Tibial artery (tissue), 4 donors: ENCODE measurements at regions not wholly inside any gene's neighbourhood (a gene's known extent, or its start where the extent isn't known, plus 50 kb on each side); places are given as distances from the start of the nearest gene placed in this dataset.
"Not testable (repeated sequence)": the region's sequence is repeated elsewhere in the genome, so short reads cannot be mapped to it uniquely, and the experiment has no call there.

ENCODE experiments used
- DNase-seq, 2 donors: peaks; one replicate each; pipeline ENCODE4 v3.0.0-alpha.2; 2019
- H3K27ac ChIP-seq, 2 donors: fragments of 200-600 bp; sonication (generic) in 1 of 2; 1 replicate in 1 of 2; 2 replicates in 1 of 2; pipeline ENCODE4 v1.5.1; 2018 to 2019; ENCODE audit warnings: mild to moderate bottlenecking in 1 of 2
- H3K27me3 ChIP-seq, 2 donors: fragments of 200-600 bp; sonication (generic) in 1 of 2; one replicate each; pipeline versions ENCODE4 v1.5.1 to v1.6.0; 2016 to 2019
- H3K36me3 ChIP-seq, 3 donors: fragments of 200-600 bp; sonication (generic) in 2 of 3; one replicate each; pipeline ENCODE4 v1.5.1; 2016 to 2019; ENCODE audit warnings: mild to moderate bottlenecking in 2 of 3
- H3K4me1 ChIP-seq, 4 donors: fragments of 200-600 bp; sonication (generic) in 2 of 4; 1 replicate in 3 of 4; 2 replicates in 1 of 4; pipeline ENCODE4 v1.5.1; 2016 to 2019
- H3K4me3 ChIP-seq, 2 donors: fragments of 200-600 bp; sonication (generic) in 1 of 2; 1 replicate in 1 of 2; 2 replicates in 1 of 2; pipeline ENCODE4 v1.5.1; 2018 to 2019; ENCODE audit warnings: mild to moderate bottlenecking in 2 of 2
- H3K9me3 ChIP-seq, 3 donors: fragments of 200-600 bp; sonication (generic) in 1 of 3; one replicate each; pipeline ENCODE4 v1.5.1; 2016 to 2019
- CTCF ChIP-seq, 2 experiments: fragments of 200-600 bp in 1 of 2; fragments of 450-650 bp in 1 of 2; IDR thresholded peaks; one replicate each; pipeline ENCODE4 v1.5.1; 2017 to 2019; ENCODE audit warnings: antibody characterized with exemption in 2 of 2, mild to moderate bottlenecking in 1 of 2, moderate library complexity in 1 of 2
- intact Hi-C: fragments of 100-400 bp; cut with DNase I; formaldehyde crosslinking; loops from one replicate; pipeline ENCODE4 v1.15.0; 2023; ENCODE audit warnings: low total_unique reads

- no peaks in the 10 kb centered on the region for H3K4me1 ChIP-seq
Measured at GRCh38 chr5:100647461-100648230, 112.5 kb downstream of the FAM174A start.

GRCh38 chr5:100654895-100655294 lies 119.7 kb downstream of the FAM174A start:
- no peak for TF ChIP-seq CTCF (IDR thresholded peaks at IDR 0.05)
- intact Hi-C loops: no loop called here
- no peaks in the 10 kb centered on the region for H3K36me3 ChIP-seq

More at GRCh38 chr5:100647461-100648230, 112.5 kb downstream of the FAM174A start:
- no peak overlapping the region for H3K4me3 ChIP-seq
- DNase-seq: peak in 1 of 2 donors; percentile 59
- no peaks in the 10 kb centered on the region for H3K9me3 ChIP-seq
- intact Hi-C loops: no loop called here
- no peak for TF ChIP-seq CTCF (IDR thresholded peaks at IDR 0.05)
- H3K27ac ChIP-seq: no peak overlapping the region
- H3K27me3 ChIP-seq: no peaks in the 10 kb centered on the region
- no peaks in the 10 kb centered on the region for H3K36me3 ChIP-seq

GRCh38 chr5:100656771-100657170 lies 121.6 kb downstream of the FAM174A start:
- H3K36me3 ChIP-seq, H3K4me3 ChIP-seq, H3K4me1 ChIP-seq, H3K27ac ChIP-seq, DNase-seq, H3K27me3 ChIP-seq, intact Hi-C loops, H3K9me3 ChIP-seq: not testable (repeated sequence)

More at GRCh38 chr5:100654895-100655294, 119.7 kb downstream of the FAM174A start:
- no peak for DNase-seq
- Histone ChIP-seq H3K27me3 (no peaks in the 10 kb centered on the region), H3K4me3 (no peak overlapping the region), H3K4me1 (no peaks in the 10 kb centered on the region), H3K9me3 (no peaks in the 10 kb centered on the region), H3K27ac (no peak overlapping the region)

GRCh38 chr5:100659080-100659795 lies 124.1 kb downstream of the FAM174A start:
- Histone ChIP-seq H3K27me3 (no peaks in the 10 kb centered on the region), H3K9me3 (no peaks in the 10 kb centered on the region), H3K36me3 (no peaks in the 10 kb centered on the region), H3K4me1 (no peaks in the 10 kb centered on the region), H3K4me3 (no peak overlapping the region), H3K27ac (no peak overlapping the region)
- no peak for TF ChIP-seq CTCF (IDR thresholded peaks at IDR 0.05)
- intact Hi-C loops: no loop called here
- DNase-seq: no peak

GRCh38 chr5:100664140-100664539 lies 129.0 kb downstream of the FAM174A start:
- Histone ChIP-seq H3K9me3 (no peaks in the 10 kb centered on the region), H3K36me3 (no peaks in the 10 kb centered on the region), H3K27ac (no peak overlapping the region), H3K27me3 (no peaks in the 10 kb centered on the region), H3K4me1 (no peaks in the 10 kb centered on the region), H3K4me3 (no peak overlapping the region)
- intact Hi-C loops: no loop called here
- DNase-seq: no peak
- no peak for TF ChIP-seq CTCF (IDR thresholded peaks at IDR 0.05)

GRCh38 chr5:100667161-100667630 lies 132.0 kb downstream of the FAM174A start:
- intact Hi-C loops: no loop called here
- Histone ChIP-seq H3K36me3 (no peaks in the 10 kb centered on the region), H3K4me1 (no peaks in the 10 kb centered on the region), H3K4me3 (no peak overlapping the region), H3K27ac (no peak overlapping the region), H3K27me3 (no peaks in the 10 kb centered on the region), H3K9me3 (no peaks in the 10 kb centered on the region)
- no peak for DNase-seq
- no peak for TF ChIP-seq CTCF (IDR thresholded peaks at IDR 0.05)
